Suprapubic skin (tissue), 3 donors: ENCODE measurements at regions not wholly inside any gene's neighbourhood (a gene's known extent, or its start where the extent isn't known, plus 50 kb on each side); places are given as distances from the start of the nearest gene placed in this dataset.

Experiments used
- EP300 ChIP-seq: sonication (generic); formaldehyde crosslinking; IDR thresholded peaks from one replicate; pipeline ENCODE4 v1.6.1; 2017; ENCODE audit warnings: antibody characterized with exemption
- TF ChIP-seq, protein P1 (sequence below), 2 donors: fragments of 200-600 bp in 1 of 2; fragments of 450-650 bp in 1 of 2; sonication (generic) in 1 of 2; IDR thresholded peaks; one replicate each; pipeline ENCODE4 v1.5.1; 2016 to 2019; ENCODE audit warnings: antibody characterized with exemption in 2 of 2, mild to moderate bottlenecking in 1 of 2, moderate library complexity in 1 of 2

DNA sequence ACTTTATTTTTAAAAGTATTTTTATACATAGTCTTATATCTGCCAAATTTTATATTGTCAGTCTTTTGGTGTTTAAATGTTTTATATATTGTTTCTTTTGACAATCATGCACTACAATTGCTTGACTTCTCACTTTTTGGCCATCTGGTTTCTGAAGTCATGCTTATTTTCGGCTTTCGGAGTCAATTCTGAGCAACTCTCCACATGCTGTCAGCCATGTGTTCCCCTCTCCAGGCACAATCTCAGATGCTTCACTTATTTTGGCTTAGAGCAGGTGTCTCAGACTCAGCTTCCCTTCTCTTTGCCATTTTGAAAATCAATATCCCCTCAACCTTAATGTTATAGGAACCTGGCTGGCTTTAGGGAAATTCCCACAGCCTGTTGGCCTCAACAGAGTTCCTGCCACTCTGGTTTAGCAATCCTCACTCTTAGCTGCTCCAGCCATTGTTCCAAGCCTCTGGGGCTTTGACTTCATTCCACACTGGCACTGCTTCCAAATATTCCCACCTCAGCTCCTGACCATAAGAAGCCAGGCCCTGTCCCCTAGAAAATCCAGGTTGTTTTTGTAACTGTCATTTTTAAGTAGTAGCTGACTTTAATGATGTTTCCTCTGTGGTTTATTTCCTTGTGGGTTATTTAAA lies 125.5 kb upstream of the FAR2 start:
- TF ChIP-seq EP300, result no peak
- TF ChIP-seq, protein P1, sequence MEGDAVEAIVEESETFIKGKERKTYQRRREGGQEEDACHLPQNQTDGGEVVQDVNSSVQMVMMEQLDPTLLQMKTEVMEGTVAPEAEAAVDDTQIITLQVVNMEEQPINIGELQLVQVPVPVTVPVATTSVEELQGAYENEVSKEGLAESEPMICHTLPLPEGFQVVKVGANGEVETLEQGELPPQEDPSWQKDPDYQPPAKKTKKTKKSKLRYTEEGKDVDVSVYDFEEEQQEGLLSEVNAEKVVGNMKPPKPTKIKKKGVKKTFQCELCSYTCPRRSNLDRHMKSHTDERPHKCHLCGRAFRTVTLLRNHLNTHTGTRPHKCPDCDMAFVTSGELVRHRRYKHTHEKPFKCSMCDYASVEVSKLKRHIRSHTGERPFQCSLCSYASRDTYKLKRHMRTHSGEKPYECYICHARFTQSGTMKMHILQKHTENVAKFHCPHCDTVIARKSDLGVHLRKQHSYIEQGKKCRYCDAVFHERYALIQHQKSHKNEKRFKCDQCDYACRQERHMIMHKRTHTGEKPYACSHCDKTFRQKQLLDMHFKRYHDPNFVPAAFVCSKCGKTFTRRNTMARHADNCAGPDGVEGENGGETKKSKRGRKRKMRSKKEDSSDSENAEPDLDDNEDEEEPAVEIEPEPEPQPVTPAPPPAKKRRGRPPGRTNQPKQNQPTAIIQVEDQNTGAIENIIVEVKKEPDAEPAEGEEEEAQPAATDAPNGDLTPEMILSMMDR (IDR thresholded peaks at IDR 0.05), result no peak
